H9 (cell line): ENCODE measurements at regions not wholly inside any gene's neighbourhood (a gene's known extent, or its start where the extent isn't known, plus 50 kb on each side); places are given as distances from the start of the nearest gene placed in this dataset.

Experiments
- DNase-seq: peaks from one replicate; pipeline ENCODE4 v3.0.0-alpha.2; 2017
- H2AFZ ChIP-seq: one replicate; pipeline ENCODE4 v1.6.1; 2013; ENCODE audit warnings: mild to moderate bottlenecking, low read length, control low read depth, moderate library complexity
- H2AK5ac ChIP-seq: 2 replicates; pipeline ENCODE4 v1.6.1; 2013; ENCODE audit warnings: low read length, control low read depth, mixed read lengths; ENCODE audit not compliant: insufficient read length
- H2BK120ac ChIP-seq: one replicate; pipeline ENCODE4 v1.6.1; 2013; ENCODE audit warnings: low read depth, mild to moderate bottlenecking, low read length, control low read depth, inconsistent platforms; ENCODE audit not compliant: poor library complexity, severe bottlenecking
- H2BK12ac ChIP-seq: 2 replicates; pipeline ENCODE4 v1.6.1; 2013; ENCODE audit warnings: low read length, control low read depth, mixed read lengths, low read depth; ENCODE audit not compliant: insufficient read length
- H2BK15ac ChIP-seq: 2 replicates; pipeline ENCODE4 v1.6.1; 2013; ENCODE audit warnings: low read depth, low read length, control low read depth
- H2BK20ac ChIP-seq: one replicate; pipeline ENCODE4 v1.6.1; 2013; ENCODE audit warnings: low read depth, mild to moderate bottlenecking, low read length, control low read depth, inconsistent platforms; ENCODE audit not compliant: poor library complexity, severe bottlenecking
- H2BK5ac ChIP-seq: 2 replicates; pipeline ENCODE4 v1.6.1; 2013; ENCODE audit warnings: low read length, control low read depth, mixed read lengths; ENCODE audit not compliant: insufficient read length
- H3K14ac ChIP-seq: 2 replicates; pipeline ENCODE4 v1.6.1; 2013; ENCODE audit warnings: low read length, control low read depth; ENCODE audit not compliant: insufficient read depth
- H3K18ac ChIP-seq: 2 replicates; pipeline ENCODE4 v1.6.1; 2013; ENCODE audit warnings: low read depth, mild to moderate bottlenecking, mixed read lengths, low read length, control low read depth; ENCODE audit not compliant: insufficient read length
- H3K23ac ChIP-seq: 2 replicates; pipeline ENCODE4 v1.6.1; 2013; ENCODE audit warnings: low read length, control low read depth, mixed read lengths, low read depth; ENCODE audit not compliant: insufficient read length
- H3K23me2 ChIP-seq: 2 replicates; pipeline ENCODE4 v1.6.1; 2013; ENCODE audit warnings: low read depth, mild to moderate bottlenecking, mixed read lengths, low read length, control low read depth; ENCODE audit not compliant: insufficient read length, poor library complexity, severe bottlenecking
- H3K27ac ChIP-seq: 2 replicates; pipeline ENCODE4 v1.5.1; 2013; ENCODE audit warnings: low read length, control low read depth, mixed read lengths, low read depth; ENCODE audit not compliant: insufficient read length
- H3K27me3 ChIP-seq: 2 replicates; pipeline ENCODE4 v1.6.1; 2013; ENCODE audit warnings: low read length, control low read depth, inconsistent platforms; ENCODE audit not compliant: insufficient read depth
- H3K4ac ChIP-seq: 2 replicates; pipeline ENCODE4 v1.6.1; 2013; ENCODE audit warnings: low read depth, mild to moderate bottlenecking, control low read depth, inconsistent platforms, low read length, moderate library complexity
- H3K4me1 ChIP-seq: 2 replicates; pipeline ENCODE4 v1.6.1; 2013; ENCODE audit warnings: low read length, control low read depth, inconsistent platforms; ENCODE audit not compliant: insufficient read depth
- H3K4me2 ChIP-seq: 2 replicates; pipeline ENCODE4 v1.6.1; 2013; ENCODE audit warnings: low read length, control low read depth, mixed read lengths; ENCODE audit not compliant: insufficient read length, insufficient read depth
- H3K56ac ChIP-seq: 2 replicates; pipeline ENCODE4 v1.6.1; 2013; ENCODE audit warnings: low read depth, mild to moderate bottlenecking, mixed read lengths, low read length, control low read depth; ENCODE audit not compliant: insufficient read length
- H3K79me1 ChIP-seq: 2 replicates; pipeline ENCODE4 v1.6.1; 2013; ENCODE audit warnings: low read depth, mild to moderate bottlenecking, moderate library complexity, low read length, control low read depth, inconsistent platforms; ENCODE audit not compliant: insufficient read depth, poor library complexity, severe bottlenecking
- H3K79me2 ChIP-seq: 2 replicates; pipeline ENCODE4 v1.6.1; 2013; ENCODE audit warnings: low read length, control low read depth, inconsistent platforms; ENCODE audit not compliant: insufficient read depth
- H3K9ac ChIP-seq: 2 replicates; pipeline ENCODE4 v1.6.1; 2013; ENCODE audit warnings: low read length, control low read depth, mixed read lengths; ENCODE audit not compliant: insufficient read length; ENCODE audit errors: extremely low read depth
- H3K9me3 ChIP-seq: one replicate; pipeline ENCODE4 v1.6.1; 2013; ENCODE audit warnings: low read depth, low read length, inconsistent platforms; ENCODE audit not compliant: control insufficient read depth
- H3T11ph ChIP-seq: one replicate; pipeline ENCODE4 v1.6.1; 2013; ENCODE audit warnings: mild to moderate bottlenecking, low read length, control low read depth, inconsistent platforms
- H4K20me1 ChIP-seq: one replicate; pipeline ENCODE4 v1.6.1; 2013; ENCODE audit not compliant: control insufficient read depth, insufficient read length, insufficient read depth
- H4K5ac ChIP-seq: 2 replicates; pipeline ENCODE4 v1.6.1; 2013; ENCODE audit warnings: low read depth, mild to moderate bottlenecking, mixed read lengths, low read length, control low read depth; ENCODE audit not compliant: insufficient read length
- H4K8ac ChIP-seq: replicated peaks from 2 replicates; pipeline ENCODE4 v1.6.1; 2013; ENCODE audit warnings: low read length, control low read depth, mixed read lengths, low read depth; ENCODE audit not compliant: insufficient read length
- H4K91ac ChIP-seq: 2 replicates; pipeline ENCODE4 v1.6.1; 2013; ENCODE audit warnings: low read depth, mild to moderate bottlenecking, moderate library complexity, mixed read lengths, low read length, control low read depth; ENCODE audit not compliant: insufficient read length
- H3K27ac Mint-ChIP-seq, 3 experiments: 2 replicates in 2 of 3; 3 replicates in 1 of 3; pipeline ENCODE4 v1.8.0; 2020 to 2021; ENCODE audit warnings: mixed read lengths in 3 of 3, mild to moderate bottlenecking in 1 of 3, moderate library complexity in 1 of 3
- H3K27me3 Mint-ChIP-seq: 2 replicates; pipeline ENCODE4 v1.8.0; 2021; ENCODE audit warnings: low read depth, mild to moderate bottlenecking, moderate library complexity, mixed read lengths
- H3K36me3 Mint-ChIP-seq, 3 experiments: 2 replicates in 2 of 3; 3 replicates in 1 of 3; pipeline ENCODE4 v1.8.0; 2020 to 2021; ENCODE audit warnings: low read depth in 3 of 3, mixed read lengths in 3 of 3; ENCODE audit not compliant: insufficient read depth in 1 of 3
- H3K4me1 Mint-ChIP-seq, 2 experiments: 2 replicates each; pipeline ENCODE4 v1.8.0; 2020; ENCODE audit warnings: mixed read lengths in 2 of 2
- H3K4me3 Mint-ChIP-seq, 2 experiments: 2 replicates in 1 of 2; 3 replicates in 1 of 2; pipeline ENCODE4 v1.8.0; 2020 to 2021; ENCODE audit warnings: mild to moderate bottlenecking in 2 of 2, mixed read lengths in 2 of 2, moderate library complexity in 1 of 2
- H3K9me3 Mint-ChIP-seq, 2 experiments: 2 replicates in 1 of 2; 3 replicates in 1 of 2; pipeline ENCODE4 v1.8.0; 2020; ENCODE audit warnings: mild to moderate bottlenecking in 2 of 2, mixed read lengths in 2 of 2, moderate library complexity in 1 of 2
- WGBS: extraction: QIAGEN DNeasy Blood & Tissue Kit; methylation state at CpG from one replicate; pipeline ENCODE4 v1.1.7; 2013; ENCODE audit warnings: missing lambda C conversion rate, low lambda C conversion rate, mixed read lengths; ENCODE audit not compliant: insufficient read length; ENCODE audit errors: extremely low coverage; 5-methylcytosine and 5-hydroxymethylcytosine counted together
- TF ChIP-seq, protein P1 (sequence below): fragments of 200-600 bp; sonication (generic); conservative IDR thresholded peaks from 3 replicates; pipeline ENCODE4 v1.8.0; 2021; ENCODE audit warnings: antibody characterized with exemption, mild to moderate bottlenecking

DNA sequence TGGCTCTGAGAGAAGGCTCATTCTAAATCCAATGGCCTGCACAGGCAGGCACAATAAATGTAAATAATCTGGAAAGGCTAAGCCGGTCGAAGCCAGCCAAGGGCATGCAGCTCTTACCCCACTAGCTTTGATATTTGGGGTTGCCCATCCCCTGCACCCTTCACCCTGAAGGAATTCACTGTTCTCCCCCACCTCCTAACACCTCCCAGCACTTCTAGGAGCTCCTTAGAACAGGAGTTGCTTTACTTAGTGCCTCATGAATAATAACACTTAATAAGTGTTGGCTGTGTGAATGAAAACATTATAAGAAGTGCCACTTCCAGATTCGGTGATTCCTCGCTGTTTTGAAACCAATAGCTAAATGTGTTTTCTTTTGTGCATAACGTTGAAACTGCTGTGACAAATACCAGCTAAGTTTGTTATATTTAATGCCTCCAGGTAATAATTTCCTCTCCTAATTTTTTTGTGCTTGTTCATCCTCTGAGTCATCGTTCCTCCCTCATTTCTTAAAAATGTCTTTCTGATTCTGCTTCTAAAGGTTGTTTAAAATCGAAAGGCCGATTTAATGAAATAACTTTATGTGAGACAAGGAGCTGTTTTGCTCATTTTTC, 458.8 kb downstream of the METTL4 start:
- H3K4me1 ChIP-seq = no peaks in the 10 kb centered on the region
- H2BK20ac ChIP-seq = no peak overlapping the region
- no peak overlapping the region for H4K91ac ChIP-seq
- H3K18ac ChIP-seq = no peak overlapping the region
- H3K4ac ChIP-seq = no peak overlapping the region
- no CpG with 5 or more reads among the region's 8 CpGs for WGBS
- TF ChIP-seq, protein P1, sequence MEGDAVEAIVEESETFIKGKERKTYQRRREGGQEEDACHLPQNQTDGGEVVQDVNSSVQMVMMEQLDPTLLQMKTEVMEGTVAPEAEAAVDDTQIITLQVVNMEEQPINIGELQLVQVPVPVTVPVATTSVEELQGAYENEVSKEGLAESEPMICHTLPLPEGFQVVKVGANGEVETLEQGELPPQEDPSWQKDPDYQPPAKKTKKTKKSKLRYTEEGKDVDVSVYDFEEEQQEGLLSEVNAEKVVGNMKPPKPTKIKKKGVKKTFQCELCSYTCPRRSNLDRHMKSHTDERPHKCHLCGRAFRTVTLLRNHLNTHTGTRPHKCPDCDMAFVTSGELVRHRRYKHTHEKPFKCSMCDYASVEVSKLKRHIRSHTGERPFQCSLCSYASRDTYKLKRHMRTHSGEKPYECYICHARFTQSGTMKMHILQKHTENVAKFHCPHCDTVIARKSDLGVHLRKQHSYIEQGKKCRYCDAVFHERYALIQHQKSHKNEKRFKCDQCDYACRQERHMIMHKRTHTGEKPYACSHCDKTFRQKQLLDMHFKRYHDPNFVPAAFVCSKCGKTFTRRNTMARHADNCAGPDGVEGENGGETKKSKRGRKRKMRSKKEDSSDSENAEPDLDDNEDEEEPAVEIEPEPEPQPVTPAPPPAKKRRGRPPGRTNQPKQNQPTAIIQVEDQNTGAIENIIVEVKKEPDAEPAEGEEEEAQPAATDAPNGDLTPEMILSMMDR = no peak
- no peaks in the 10 kb centered on the region for H4K20me1 ChIP-seq
- no peak overlapping the region for H4K8ac ChIP-seq
- Mint-ChIP-seq H3K4me1 (peaks cover 5 to 7% of the 10 kb centered on the region in 2 experiments), H3K4me3 (no peak overlapping the region), H3K27ac (no peak overlapping the region), H3K27me3 (no peaks in the 10 kb centered on the region), H3K36me3 (no peaks in the 10 kb centered on the region), H3K9me3 (no peaks in the 10 kb centered on the region)
- no peak overlapping the region for H3K56ac ChIP-seq
- no peak overlapping the region for H2BK120ac ChIP-seq
- H3K79me1 ChIP-seq = no peaks in the 10 kb centered on the region
- no peaks in the 10 kb centered on the region for H3K23me2 ChIP-seq
- H3K27me3 ChIP-seq = no peaks in the 10 kb centered on the region
- no peak overlapping the region for H2BK15ac ChIP-seq
- H2AK5ac ChIP-seq = no peak overlapping the region
- H3K14ac ChIP-seq = no peak overlapping the region
- no peak overlapping the region for H3K23ac ChIP-seq
- no peaks in the 10 kb centered on the region for H3K9me3 ChIP-seq
- H2BK5ac ChIP-seq = no peak overlapping the region
- no peak overlapping the region for H3K27ac ChIP-seq
- H3K9ac ChIP-seq = no peak overlapping the region
- H2BK12ac ChIP-seq = no peak overlapping the region
- no peak overlapping the region for H3T11ph ChIP-seq
- H3K4me2 ChIP-seq = no peak overlapping the region
- no peak overlapping the region for H2AFZ ChIP-seq
- no peak overlapping the region for H4K5ac ChIP-seq
- no peak for DNase-seq
- H3K79me2 ChIP-seq = no peaks in the 10 kb centered on the region
